ENCODE measurements at regions not wholly inside any gene's neighbourhood (a gene's known extent, or its start where the extent isn't known, plus 50 kb on each side); places are given as distances from the start of the nearest gene placed in this dataset.

DNA sequence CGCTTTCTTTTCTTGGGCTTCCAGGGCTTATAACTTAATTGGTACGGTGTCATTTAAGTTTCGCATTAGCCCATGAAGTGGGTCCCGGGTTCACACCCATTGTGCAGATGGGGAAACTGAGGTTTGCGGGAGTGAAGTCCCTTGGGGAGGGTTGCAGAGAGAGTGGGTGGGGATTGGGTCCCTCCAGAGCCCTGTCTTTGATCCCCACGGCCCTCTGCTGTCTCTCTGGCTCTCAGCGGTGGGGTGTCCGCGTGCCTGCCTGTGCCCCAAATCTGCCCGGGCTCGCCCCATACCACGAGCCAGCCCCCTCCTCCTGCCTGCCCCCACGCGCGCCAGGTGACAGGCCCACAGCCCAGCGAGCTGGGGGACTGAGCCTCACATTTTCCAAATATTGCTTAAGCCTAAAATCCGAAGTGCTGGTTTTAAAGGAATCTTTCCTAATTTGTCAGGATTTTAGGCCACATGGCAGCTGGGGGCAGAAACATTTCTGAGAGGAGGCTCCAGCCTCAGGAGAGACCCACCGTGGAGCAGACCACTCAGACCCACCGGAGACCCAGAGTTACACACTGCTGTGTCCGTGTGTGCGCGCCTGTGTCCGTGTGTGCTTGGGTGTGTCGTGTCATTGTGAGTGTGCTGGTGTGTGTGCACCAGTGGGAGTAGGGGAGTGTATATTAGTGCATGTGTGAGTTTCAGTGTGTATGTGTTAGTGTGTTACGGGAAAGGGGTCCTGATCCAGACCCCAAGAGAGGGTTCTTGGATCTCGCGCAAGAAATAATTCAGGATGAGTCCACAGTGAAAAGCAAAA is 159.5 kb upstream of the IER5L start:
- no peak for DNase-seq

DNA sequence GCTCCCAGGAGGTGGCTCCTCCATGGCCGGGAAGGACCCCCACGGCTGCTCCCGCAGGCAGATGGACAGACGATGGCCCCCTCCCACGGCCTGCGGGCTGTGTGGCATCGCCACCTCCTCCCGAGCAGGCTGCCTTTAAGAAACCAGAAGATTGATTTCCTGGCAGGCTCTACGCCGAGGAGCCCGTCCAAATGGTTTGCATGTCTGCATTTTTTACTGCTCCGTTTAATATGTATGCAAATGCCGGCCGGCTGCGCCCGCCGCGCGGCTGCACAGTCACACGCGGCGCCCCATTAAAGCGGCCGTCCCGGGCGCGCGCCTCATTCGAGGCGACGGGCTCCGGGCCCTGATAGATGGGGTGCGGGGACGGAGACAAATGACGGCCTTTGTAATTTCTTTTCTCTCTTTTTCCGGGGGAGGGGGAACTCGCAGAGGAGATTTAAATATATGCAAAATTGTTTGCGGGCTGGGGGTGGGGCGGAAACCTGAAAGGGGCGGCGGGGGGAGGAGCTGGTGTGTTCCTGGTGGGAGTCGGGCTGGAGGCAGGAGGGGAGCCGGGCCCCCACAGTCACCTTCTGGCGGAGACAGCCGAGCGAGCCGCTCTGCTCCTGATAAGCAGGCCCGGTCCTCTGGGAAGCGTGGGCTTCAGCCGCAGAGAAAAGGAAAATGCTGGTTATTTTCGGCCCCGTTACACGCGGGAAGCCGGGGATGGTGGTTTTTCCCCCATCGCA is 158.7 kb upstream of the IER5L start:
- DNase-seq, result peak; percentile 14

DNA sequence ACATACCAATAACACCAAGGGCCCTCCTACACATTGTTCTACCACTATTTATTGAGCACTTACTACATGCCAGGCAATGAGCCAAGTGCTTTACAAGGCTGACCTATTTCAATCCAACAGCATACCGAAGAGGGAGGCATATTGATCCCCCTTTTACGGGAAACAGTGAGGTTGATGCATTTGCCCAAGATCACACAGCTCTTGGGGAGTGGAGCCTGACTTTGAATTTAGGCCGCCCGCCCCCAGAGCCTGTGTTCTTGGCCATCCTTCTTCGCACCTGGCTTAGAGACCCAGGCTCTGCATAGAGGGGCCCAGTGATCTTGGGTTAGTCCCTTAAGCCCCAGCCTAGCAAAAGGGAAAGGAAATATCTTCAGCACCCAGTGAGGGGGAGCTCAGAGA is 158.1 kb upstream of the IER5L start:
- no peak for DNase-seq

DNA sequence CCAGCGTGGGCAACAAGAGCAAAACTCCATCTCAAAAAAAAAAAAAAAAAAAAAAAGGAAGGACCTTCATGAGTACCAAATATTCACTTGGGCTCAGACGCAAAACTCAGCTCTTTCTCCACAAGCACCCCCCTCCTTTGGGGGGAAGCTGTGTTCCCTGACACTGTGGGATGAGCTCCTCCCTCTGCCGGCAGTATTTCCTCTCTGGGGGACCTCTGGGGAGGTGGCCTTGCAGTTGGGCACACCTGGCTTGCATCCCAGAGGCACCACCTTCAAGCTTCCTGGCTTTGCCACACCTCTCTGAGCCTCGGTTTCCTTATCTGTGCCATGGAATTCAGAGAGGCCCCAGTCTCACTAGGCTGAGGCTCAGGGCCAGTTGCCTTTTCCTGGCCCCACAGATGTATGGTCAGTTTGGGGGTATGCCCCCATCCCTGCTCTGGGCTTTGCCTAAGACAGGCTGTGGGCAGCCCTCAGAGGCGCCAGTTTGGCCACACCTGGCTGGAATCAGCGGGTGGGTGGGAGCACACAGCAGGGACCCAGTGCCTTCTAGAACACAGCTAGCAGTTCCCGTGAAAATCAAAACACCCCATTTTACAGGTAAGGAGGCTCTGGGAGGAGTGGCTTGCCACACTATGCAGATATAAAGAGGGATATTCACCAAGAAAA is 157.5 kb upstream of the IER5L start:
- DNase-seq, result no peak

DNA sequence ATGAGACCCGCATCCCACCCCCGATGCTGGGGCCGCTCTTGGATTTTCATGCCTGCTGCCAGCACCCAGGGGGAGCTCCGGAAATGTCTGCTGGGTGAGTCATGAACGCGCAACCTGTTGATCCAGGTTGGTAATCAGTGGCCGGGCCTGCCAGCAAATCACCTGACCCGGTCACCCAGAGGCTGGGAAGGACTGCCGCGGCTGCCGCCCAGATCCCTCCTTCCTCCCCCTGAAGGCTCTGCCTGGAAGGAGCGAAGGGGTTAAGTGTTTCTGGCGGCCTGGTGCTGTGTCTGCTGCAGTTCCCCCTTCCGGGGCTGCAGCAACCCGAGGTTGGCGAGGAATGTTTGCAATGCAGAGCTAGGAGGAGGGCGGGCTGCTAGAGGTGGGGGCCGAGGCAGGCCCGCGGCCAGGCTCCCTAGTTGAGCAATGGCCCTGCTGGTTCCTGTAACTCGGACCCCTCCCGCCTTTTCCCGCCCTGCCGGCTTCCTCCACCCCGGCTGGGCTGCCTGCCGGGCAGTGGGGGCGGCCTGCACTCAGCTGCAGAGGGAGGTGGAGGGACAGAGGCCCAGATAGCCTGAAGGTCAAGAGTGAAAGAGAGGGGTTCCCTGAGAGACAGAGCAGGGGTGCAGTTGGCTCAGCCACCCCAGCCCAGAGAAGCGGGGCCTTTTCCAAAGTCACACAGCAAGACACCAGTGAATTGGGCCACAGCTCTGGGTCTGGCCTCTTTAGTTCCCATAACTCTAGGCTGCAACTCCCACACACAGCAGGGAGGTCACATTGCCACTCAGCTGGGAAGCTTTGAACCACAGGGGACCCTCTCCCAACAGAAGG is 156.3 kb upstream of the IER5L start:
- DNase-seq, result no peak

DNA sequence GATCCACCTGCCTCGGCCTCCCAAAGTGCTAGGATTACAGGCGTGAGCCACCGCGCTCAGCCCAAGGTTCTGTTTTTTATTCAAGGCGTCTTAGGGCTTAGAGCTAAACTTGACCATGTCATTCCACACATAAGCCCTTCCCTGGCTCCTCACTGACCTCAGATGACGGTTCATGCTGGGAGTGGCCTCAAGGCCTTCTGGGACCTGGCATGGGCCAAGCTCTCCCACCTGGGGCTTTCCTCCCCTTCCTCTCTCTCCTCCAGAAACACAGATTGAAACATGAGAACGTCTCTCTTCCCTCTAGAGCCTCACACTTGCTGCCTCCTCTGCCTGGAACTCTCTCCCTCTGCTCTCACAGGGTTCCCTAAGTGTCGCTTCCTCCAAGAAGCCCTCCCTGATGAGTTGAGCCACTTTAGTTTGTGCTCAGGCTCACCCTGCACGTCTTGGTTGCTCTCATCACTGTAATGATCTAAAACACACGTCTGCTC is 155.6 kb upstream of the IER5L start:
- no peak for DNase-seq

DNA sequence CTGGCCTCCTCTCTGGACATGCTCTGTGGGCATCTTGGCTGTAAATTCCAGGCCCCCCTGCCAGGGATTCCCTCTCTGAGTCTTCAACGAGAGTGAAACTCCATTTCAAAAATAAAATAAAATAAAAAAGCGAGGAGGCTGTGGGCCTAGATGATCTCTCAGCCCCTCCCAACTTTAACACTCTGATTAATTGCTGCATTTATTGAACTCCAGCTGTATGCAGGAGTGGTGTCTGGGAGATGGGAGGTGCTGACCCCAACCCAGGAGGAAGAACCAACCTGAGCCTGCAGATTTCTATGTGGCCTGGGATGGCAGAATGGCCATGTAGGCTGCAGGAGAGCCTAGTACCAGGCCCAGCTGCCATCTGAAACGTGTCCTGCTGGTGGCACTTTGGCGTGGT is 154.5 kb upstream of the IER5L start:
- no peak for DNase-seq

DNA sequence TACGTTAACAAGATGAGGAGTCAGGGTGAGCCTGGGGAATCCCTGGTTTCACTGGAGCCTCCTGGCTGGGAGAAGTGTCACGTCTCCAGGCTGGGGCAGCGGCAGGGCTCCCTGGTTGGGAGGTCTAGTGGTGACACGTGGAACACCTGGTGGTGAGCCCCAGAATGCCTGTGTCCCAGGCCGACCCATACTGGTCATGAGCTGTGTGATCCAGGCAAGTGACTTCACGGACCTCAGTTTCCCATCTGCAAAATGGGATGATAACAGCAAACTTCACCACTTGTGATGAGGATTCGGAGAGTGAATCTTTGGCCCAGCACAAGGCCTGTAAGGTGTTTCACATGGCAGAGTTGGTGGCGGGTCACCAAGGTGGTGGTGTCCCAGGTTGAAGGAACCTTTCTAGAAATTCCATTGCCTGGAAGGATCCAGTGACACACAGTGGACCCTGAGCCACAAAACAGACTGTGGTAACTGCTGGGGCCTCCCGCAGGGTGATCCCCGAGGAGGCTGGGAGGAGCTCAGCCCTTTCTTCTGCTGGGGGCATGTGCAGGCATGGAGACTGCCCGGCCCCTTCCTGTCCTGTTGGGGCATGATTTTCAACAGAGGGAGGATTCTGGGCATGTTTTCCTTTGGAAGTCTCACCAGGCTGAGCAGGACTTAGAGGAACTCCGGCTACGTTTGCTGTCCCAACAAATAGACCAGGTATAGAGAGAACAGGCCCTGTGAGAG is 153.9 kb upstream of the IER5L start:
- DNase-seq, result no peak

DNA sequence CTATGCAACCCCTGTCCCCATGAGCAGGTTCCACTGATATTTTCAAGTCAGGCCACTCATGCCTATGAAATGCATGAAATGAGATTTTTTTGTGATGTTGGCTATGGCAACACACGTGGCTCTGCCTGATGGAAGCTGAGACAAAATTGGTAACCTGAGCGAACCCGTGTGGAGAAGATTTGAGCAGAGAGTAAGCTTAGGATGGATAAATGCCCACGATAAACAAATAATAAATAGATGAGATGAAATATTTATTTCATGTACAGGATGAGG is 153.4 kb upstream of the IER5L start:
- no peak for DNase-seq

DNA sequence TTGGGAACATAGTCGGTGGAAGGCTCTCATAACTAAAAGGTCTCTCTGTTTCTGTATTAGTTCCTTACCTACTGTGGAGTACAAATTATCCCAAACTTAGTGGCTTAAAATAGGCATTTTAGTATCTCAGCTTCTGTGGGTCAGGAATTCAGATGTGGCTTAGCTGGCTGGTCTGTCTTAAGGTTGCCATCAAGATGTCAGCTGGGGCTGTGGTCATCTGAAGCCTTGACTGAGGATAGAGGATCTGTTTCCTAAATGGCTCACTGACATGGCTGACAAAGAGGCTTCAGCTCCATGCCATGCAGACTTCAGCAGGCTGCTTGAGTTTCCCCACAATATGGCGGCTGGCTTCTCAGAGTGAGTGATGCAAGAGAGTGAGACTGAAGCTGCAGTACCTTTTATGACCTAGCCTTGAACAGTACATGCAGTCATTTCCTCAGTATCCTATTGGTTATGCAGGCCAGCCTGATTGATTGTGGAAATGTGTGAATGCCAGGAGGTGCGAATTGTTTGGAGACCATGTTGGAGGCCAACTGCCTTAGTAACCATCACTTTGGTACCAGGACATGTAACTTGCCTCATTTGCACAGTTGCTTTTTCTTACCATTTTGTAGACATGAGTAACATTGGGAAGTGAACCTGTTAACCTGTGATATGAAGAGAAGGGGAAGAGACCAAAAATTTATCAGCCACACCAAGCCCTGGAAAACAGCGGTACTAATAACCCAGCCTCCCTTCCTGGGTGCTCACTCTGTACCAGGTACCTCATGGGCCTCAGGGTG is 152.8 kb upstream of the IER5L start:
- DNase-seq, result no peak

DNA sequence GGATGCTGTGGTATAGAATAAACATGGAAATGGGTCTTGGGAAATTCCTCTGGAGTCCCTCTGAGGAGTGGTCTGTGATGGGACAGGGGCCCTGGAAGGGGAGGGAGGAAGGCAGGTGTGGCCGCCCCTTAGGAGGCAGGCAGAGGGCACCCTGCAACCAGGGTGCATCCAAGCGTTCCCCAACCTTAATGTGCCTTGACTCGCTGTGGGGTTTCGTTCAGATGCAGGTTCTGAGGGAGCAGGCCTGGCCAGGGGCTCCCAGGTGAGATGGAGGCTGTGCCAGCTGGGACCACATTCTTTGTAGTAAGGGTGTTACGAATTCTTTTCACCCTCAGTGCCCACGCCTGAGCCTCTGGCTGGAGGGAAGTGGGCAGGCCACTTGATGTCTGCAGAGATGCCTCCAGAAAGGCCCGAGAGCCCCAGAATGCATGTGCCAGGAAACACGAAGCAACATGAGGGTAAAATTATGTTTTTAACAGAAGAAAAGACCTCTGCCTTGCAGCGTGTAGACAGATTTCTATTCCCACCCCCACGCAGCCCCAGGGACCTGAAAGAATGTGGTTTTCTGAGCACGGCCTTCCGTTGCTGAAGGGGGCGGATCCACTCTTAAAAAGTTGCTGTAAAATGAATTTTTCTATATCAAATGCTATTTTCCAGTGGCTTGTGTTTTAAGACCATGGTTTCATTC is 150.4 kb upstream of the IER5L start:
- DNase-seq, result no peak

DNA sequence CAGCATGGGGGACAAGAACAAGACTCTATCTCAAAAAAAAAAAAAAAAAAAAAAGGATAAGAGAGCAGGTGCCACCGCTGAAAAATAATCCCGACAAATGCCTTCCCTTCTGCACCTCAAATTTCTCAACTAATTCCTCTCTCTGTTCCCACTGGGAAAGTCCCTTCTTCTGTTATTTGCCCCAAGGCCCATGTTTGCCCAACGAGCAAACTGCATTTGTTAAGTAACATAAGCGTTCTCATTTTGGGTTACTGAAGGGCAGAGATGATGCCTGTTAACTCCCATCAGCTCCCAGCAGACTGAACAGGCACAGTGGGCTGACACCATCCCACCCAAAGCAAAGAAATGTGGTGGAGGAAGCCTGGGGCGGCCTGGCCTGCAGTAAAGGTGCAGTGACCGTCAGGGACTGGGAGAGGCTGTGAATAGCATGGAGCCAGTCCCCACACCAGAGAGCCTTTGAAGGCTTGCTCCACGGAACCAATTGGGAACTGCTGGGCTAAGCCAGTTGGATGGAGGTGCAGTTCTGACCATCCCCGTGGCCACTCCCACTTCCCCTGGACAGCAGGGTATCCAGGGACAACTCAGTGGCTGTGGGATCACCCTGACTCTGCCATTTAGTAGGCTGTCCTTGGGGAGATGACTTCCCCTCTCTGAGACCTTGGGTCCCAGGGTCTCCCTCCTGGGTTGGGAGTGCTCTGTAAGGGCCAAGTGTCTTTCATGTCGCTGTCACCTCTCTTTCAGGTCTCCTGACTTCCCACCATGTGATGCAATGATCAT is 149.7 kb upstream of the IER5L start:
- DNase-seq, result no peak

DNA sequence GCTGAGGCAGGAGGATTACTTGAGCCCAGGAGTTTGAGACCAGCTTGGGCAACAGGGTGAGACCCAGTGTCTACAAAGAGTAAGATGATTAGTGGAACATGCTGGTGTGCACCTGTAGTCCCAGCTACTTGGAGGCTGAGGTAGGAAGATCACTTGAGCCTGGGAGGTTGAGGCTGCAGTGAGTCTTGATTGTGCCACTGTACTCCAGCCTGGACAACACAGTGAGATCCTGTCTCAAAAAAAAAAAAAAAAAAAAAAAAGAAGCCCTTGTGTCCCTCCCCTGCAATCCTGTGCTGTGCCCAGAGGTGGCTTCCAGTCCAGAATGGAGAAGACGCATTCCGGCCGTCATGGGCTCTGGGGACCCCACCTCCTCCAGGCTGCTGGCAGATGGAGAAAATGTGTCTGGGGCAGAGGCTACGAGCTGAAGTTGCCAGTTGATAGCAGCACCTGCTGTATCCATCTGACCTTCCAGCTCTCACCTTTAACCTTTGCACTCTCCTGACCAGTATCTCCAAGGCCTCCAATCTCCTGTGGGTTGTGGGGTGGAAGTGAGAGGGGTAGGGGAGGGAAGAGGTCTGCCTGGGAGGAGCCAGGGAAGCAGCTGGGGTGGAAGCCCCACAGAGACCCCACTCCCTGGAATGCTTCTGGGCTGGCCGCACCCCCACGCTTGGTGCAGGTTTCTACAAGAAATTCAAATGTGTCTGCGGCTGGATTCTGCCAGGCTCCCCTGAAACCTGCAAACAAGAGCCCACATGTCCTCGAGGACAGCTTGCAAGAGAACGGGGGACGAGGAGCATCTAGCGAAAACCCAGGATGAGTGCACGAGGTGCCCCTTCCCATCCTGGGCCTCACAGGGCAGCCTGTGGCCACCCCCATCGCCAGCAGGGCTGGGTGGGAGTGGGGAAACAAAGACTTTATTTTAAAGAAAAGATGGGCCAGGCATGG is 148.3 kb upstream of the IER5L start:
- no peak for DNase-seq

DNA sequence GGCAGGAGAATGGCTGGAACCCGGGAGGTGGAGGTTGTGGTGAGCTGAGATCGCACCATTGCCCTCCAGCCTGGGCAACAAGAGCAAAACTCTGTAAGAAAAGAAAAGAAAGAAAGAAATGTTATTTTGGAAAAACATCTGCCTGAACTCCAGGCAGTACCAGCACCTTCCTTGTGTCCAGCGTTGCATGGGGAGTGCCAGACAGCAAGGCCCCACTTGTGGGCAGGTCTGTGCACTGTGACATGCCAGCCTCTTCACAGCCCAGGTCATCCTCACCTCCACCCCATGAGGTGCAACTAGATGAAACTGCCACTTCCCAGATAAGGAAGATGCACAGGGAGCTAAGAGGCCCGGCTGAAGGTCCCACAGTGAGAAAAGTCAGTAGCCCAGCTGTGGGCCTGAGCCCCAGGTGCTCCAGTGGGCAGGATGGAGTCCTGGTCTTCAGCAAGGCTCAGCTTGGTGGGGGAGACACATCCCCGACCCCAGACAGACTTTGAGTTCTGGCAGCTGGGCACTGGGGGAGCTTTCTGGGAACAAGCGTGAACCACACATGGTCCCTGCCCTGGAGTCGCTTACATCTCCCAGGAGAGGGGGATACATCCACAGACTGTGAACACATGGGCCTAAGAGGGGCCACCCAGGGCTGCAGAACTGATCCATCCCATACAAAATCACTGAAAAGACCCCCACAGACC is 146.9 kb upstream of the IER5L start:
- no peak for DNase-seq

DNA sequence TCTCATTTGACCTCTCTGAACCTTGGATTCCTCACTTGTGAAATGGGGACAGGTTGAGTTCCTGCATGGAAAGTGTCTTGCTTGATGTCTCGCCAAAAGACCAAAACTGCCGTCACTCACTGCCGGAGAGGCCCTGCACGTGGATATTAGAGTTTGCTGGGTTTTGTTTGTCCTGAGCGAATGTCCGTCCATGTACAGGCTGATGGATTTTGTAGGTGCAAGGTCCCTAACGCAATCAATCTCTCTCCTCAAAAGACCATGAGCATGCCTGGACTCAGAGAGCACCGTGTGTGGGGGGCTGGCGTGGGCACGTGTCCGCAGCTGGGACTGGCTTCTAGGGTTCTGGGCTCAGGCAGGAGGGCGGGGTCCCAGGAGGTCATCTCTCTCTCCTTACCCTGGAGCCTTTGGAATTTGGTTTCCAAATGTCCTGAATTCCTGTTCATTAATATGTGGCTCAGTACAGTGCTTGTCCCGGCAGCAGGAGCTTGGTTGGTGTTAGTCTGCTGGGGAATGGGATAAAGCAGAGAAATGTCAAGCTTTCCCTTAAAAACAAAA is 146.0 kb upstream of the IER5L start:
- no peak for DNase-seq

DNA sequence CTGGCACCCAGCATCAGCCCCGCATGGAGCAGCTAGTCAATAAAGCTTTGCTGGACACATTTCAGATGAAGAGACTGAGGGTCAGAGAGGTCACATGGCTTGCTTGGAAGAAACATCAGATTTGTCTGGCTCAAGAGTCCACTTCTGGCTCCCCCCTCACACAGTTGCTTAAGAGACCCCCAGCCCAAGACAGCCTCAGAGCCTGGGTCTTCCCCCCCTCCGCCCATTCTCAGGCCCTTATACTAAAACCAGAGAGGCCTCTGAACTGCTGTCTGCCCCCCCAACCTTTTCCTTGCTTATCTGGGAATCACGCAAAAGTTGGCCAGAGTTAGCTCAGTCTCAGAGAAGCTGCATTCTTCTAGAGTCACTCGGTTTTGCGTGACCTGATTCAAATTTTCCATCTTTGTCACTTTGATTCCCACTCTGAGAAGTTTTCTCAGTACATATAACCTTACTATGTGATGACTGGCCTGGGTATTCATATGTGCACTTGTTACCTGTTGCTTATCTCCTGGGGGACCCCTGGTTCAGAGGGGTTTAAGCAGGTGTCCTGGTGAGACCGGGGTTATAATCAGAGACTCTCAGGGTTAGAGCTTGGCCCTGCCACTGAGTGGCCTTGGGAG is 145.4 kb upstream of the IER5L start:
- DNase-seq, result no peak

DNA sequence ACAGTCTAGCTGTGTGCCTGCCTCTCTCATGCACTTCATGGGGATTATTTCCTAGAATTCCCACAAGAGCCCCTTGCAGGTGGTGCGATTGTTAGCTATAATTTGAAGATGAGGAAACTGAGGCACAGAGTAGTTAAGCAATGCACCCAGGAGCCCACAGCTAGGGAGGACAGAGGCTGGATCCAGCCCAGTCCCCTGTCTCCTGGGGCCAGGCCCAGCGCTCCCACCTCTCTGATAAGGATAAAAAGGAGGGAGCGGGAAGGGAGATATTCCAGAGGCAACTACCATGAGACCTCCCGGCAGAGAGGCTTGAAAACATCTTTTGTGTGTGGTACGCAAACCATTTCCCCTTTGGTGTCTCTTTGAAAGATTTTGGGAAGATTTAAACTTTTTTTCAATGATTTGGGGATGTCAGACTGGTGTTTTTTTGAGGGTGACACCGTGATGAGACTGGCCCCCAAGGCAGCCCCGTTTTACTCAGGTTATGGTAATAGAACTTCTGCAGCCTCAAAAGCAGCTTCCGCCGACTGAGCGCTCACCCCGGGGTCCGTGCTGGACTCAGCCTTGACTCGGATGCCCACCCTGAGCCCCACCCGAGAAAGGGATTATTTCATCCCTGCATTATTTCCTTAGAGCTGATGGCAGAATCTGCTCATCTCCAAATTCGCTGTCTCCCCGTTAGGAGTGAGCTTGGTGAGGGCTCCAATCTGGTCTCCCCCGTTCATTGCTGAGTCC is 144.7 kb upstream of the IER5L start:
- DNase-seq, result no peak
